ENCODE measurements at regions not wholly inside any gene's neighbourhood (a gene's known extent, or its start where the extent isn't known, plus 50 kb on each side); places are given as distances from the start of the nearest gene placed in this dataset.

DNA sequence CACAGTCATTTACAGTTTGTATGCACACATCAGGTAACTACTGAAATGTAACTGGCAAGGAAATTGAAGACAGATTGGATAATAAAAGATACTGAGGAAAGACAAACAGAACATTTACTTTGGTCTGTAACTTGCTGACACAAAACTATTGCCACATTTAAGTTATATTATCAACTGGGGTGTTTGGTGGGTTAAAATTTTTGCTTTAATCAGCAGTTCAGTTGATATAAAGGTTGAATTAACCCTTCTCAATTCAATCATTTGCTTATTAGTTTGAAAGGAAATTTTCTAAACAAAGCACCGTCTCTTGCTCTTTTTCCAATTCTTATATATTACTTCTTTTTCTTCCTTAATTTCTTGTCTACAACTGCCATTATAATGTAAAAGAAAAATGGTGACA is 102.4 kb downstream of the TMEM26 start:
- Histone ChIP-seq H3K27me3 (replicated peaks; ENCODE audit: insufficient read depth, low read depth, low read length, poor library complexity) (no peaks in the 10 kb centered on the region), H3K9me3 (ENCODE audit: low read depth, low read length, poor library complexity, severe bottlenecking) (no peaks in the 10 kb centered on the region), H3K27ac (ENCODE audit: low read depth, low read length, poor library complexity, severe bottlenecking) (no peak overlapping the region), H3K4me3 (ENCODE audit: low read depth, low read length, poor library complexity, severe bottlenecking) (no peak overlapping the region), H3K36me3 (ENCODE audit: insufficient read depth, low read length, poor library complexity, severe bottlenecking) (no peaks in the 10 kb centered on the region), H3K4me1 (ENCODE audit: insufficient read depth, low read length, poor library complexity, severe bottlenecking) (peaks cover 4% of the 10 kb centered on the region)
- no peak for DNase-seq (ENCODE audit: low spot score)
- POLR2A ChIA-PET (ENCODE audit: low non-redundant PET): no interaction called here
- TF ChIP-seq, protein P1, sequence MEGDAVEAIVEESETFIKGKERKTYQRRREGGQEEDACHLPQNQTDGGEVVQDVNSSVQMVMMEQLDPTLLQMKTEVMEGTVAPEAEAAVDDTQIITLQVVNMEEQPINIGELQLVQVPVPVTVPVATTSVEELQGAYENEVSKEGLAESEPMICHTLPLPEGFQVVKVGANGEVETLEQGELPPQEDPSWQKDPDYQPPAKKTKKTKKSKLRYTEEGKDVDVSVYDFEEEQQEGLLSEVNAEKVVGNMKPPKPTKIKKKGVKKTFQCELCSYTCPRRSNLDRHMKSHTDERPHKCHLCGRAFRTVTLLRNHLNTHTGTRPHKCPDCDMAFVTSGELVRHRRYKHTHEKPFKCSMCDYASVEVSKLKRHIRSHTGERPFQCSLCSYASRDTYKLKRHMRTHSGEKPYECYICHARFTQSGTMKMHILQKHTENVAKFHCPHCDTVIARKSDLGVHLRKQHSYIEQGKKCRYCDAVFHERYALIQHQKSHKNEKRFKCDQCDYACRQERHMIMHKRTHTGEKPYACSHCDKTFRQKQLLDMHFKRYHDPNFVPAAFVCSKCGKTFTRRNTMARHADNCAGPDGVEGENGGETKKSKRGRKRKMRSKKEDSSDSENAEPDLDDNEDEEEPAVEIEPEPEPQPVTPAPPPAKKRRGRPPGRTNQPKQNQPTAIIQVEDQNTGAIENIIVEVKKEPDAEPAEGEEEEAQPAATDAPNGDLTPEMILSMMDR (conservative IDR thresholded peaks at IDR 0.05; ENCODE audit: low read depth, low read length): no peak
- no peak for TF ChIP-seq EZH2 (IDR thresholded peaks at IDR 0.05; ENCODE audit: borderline replicate concordance, low read depth, low read length, poor library complexity, severe bottlenecking)
- intact Hi-C loops (cut with micrococcal nuclease; ENCODE audit: unreplicated experiment): no loop called here
- CTCF ChIA-PET: no interaction called here
- BruUV-seq (replicated peaks): no TSS peak

DNA sequence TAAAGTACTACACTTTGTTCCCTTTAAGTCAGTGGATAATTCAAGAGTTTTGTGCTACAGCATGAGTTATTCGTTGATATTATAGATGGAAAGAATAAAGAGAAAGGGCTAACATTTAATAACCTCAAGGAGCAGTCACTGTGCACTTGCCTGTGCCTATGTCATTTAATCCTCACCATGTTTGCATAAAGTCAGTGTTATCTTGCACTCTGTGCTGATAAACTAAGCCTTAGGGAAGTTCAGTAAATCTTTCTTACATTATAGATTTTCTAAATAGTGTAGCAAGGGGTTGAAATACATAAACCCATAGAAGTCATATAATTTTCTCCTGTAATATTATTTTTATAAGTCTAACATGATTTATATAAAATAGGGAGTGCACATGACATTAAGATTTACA is 103.1 kb downstream of the TMEM26 start:
- H3K4me1 ChIP-seq (ENCODE audit: insufficient read depth, low read length, poor library complexity, severe bottlenecking): peaks cover 4% of the 10 kb centered on the region
- ChIA-PET CTCF (no interaction called here), POLR2A (ENCODE audit: low non-redundant PET) (no interaction called here)
- no peak overlapping the region for H3K27ac ChIP-seq (ENCODE audit: low read depth, low read length, poor library complexity, severe bottlenecking)
- DNase-seq (ENCODE audit: low spot score): no peak
- intact Hi-C loops (cut with micrococcal nuclease; ENCODE audit: unreplicated experiment): no loop called here
- no peaks in the 10 kb centered on the region for H3K27me3 ChIP-seq (replicated peaks; ENCODE audit: insufficient read depth, low read depth, low read length, poor library complexity)
- H3K4me3 ChIP-seq (ENCODE audit: low read depth, low read length, poor library complexity, severe bottlenecking): no peak overlapping the region
- no peaks in the 10 kb centered on the region for H3K9me3 ChIP-seq (ENCODE audit: low read depth, low read length, poor library complexity, severe bottlenecking)
- TF ChIP-seq, protein P1 (conservative IDR thresholded peaks at IDR 0.05; ENCODE audit: low read depth, low read length): no peak
- TF ChIP-seq EZH2 (IDR thresholded peaks at IDR 0.05; ENCODE audit: borderline replicate concordance, low read depth, low read length, poor library complexity, severe bottlenecking): no peak
- no peaks in the 10 kb centered on the region for H3K36me3 ChIP-seq (ENCODE audit: insufficient read depth, low read length, poor library complexity, severe bottlenecking)
- BruUV-seq (replicated peaks): no TSS peak

DNA sequence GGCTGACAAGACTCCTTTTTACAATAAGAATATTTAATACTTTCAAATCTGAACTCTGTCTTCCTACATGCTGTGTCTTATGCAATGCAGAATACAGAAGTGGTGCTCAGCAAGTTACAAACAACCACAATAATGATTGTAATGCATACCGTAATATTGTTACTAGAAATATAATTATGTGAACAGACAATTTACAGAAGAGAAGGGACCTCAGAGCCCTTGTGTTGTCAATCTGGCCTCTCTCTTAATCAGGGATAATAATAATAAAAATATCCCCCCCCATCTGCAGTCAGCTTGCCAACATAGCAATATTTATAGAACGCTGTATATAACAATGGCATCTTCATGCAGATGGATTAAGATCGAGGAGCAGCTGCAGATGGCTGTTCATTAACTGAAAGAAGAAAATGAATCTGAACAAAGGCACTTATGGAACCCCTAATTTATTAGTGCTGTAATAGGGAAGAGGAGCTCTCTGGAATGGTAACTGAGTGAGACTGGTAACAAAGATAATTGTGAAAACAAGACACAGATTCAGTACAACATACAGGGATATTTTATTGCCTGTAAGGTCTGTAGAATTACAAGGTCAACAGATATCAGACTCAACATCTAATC is 106.3 kb downstream of the TMEM26 start:
- intact Hi-C loops (cut with micrococcal nuclease; ENCODE audit: unreplicated experiment): no loop called here
- no peak overlapping the region for H3K27ac ChIP-seq (ENCODE audit: low read depth, low read length, poor library complexity, severe bottlenecking)
- no peaks in the 10 kb centered on the region for H3K36me3 ChIP-seq (ENCODE audit: insufficient read depth, low read length, poor library complexity, severe bottlenecking)
- no peak for DNase-seq (ENCODE audit: low spot score)
- no peak overlapping the region for H3K4me3 ChIP-seq (ENCODE audit: low read depth, low read length, poor library complexity, severe bottlenecking)
- no peaks in the 10 kb centered on the region for H3K27me3 ChIP-seq (replicated peaks; ENCODE audit: insufficient read depth, low read depth, low read length, poor library complexity)
- CTCF ChIA-PET: no interaction called here
- no peaks in the 10 kb centered on the region for H3K9me3 ChIP-seq (ENCODE audit: low read depth, low read length, poor library complexity, severe bottlenecking)
- no peak for TF ChIP-seq EZH2 (IDR thresholded peaks at IDR 0.05; ENCODE audit: borderline replicate concordance, low read depth, low read length, poor library complexity, severe bottlenecking)
- TF ChIP-seq, protein P1 (conservative IDR thresholded peaks at IDR 0.05; ENCODE audit: low read depth, low read length): no peak
- peaks cover 4% of the 10 kb centered on the region for H3K4me1 ChIP-seq (ENCODE audit: insufficient read depth, low read length, poor library complexity, severe bottlenecking)
- POLR2A ChIA-PET (ENCODE audit: low non-redundant PET): no interaction called here
- BruUV-seq (replicated peaks): no TSS peak
